Testis (tissue), 2 donors: ENCODE measurements at regions not wholly inside any gene's neighbourhood (a gene's known extent, or its start where the extent isn't known, plus 50 kb on each side); places are given as distances from the start of the nearest gene placed in this dataset.

ENCODE experiments used
- DNase-seq: peaks from one replicate; pipeline ENCODE4 v3.0.0-alpha.2; 2019
- H3K27ac ChIP-seq, 2 donors: fragments of 200-600 bp; sonication (generic); one replicate each; pipeline ENCODE4 v1.5.1; 2019
- H3K27me3 ChIP-seq: fragments of 200-600 bp; sonication (generic); one replicate; pipeline ENCODE4 v1.5.1; 2019
- H3K36me3 ChIP-seq: fragments of 200-600 bp; sonication (generic); one replicate; pipeline ENCODE4 v1.5.1; 2017; ENCODE audit warnings: low read depth; ENCODE audit errors: missing control alignments
- H3K4me1 ChIP-seq: fragments of 200-600 bp; sonication (generic); one replicate; pipeline ENCODE4 v1.5.1; 2019
- H3K4me3 ChIP-seq, 2 donors: fragments of 200-600 bp; sonication (generic); one replicate each; pipeline ENCODE4 v1.5.1; 2017 to 2019
- H3K9me3 ChIP-seq: fragments of 200-600 bp; sonication (generic); one replicate; pipeline ENCODE4 v1.5.1; 2017
- POLR2A ChIP-seq: fragments of 450-650 bp; IDR thresholded peaks from one replicate; pipeline ENCODE4 v1.6.1; 2017; ENCODE audit warnings: antibody characterized with exemption, mild to moderate bottlenecking, moderate library complexity
- WGBS, 2 donors: methylation state at CpG; one replicate each; pipeline ENCODE4 v1.1.5; 2018; 5-methylcytosine and 5-hydroxymethylcytosine counted together
- intact Hi-C: fragments of 100-400 bp; cut with DNase I; formaldehyde crosslinking; loops from one replicate; pipeline ENCODE4 v1.15.1; 2023; ENCODE audit warnings: low total_unique reads
- TF ChIP-seq, protein P1 (sequence below), 3 experiments: fragments of 450-650 bp in 2 of 3; fragments of 200-600 bp in 1 of 3; sonication (generic) in 1 of 3; IDR thresholded peaks; one replicate each; pipeline ENCODE4 v1.5.1; 2016 to 2019; ENCODE audit warnings: antibody characterized with exemption in 3 of 3, mild to moderate bottlenecking in 2 of 3, moderate library complexity in 1 of 3

DNA sequence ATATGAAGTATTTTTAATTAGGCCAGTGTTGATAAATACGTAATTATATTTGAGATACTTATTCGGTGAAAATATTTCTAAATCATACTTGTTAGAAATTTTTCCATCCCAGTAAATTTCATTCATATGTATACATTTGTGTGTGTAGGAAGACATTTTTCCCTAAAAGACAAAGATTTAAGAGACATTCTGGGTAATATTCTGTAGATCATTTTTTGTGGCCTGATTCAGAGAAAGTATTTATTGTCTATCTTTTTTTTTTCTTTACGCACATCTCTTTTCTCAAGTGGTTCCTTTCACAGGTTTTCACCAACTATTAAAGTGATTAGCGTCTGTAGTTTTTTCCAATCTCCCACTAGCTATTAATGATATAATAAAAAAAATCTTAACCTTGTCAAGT lies 224.1 kb downstream of the MEF2C start:
- 62 to 71% methylated on average over 4 of the region's 4 CpGs for WGBS, 2 donors
- intact Hi-C loops = no loop called here

DNA sequence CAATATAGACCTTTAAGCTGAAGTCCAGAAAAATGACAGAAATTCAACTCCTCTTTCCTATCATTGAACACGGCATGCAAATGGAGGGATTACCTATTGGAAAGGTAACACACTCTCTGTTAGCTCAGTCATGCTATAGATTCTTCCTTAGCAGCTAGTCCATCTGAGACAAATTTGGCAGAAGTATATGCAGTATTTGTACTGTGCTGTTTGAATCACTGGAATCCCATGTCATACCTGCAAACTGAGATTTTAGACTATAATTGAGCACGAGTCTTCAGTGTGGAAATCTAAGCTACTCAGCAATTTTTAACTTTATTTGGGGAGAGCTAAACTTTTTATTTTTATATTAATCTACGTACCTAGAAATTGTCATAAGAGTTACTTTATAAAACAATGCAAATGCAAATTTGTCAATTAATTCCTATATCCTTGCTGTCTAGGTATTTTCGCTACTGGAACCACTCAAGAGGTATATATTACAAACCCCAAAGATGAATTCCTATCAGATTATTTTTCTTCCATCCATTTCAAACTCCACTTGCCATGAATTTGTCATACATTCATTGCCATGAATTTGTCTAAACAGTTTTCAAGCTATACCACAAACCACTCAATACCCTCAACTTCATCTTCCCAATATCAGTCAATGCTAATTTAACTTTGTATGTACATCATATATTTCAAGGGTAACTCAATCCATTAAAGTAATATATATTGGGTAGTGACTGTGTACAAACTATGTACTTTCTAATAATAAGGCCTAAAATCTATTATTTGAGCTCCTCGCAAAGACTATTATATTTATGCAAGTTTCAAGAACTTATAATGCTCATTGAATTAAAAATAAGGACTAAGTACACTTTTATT lies 224.8 kb downstream of the MEF2C start:
- WGBS, 2 donors = 83 to 92% methylated on average over 5 of the region's 5 CpGs
- TF ChIP-seq POLR2A = no peak
- TF ChIP-seq, protein P1, sequence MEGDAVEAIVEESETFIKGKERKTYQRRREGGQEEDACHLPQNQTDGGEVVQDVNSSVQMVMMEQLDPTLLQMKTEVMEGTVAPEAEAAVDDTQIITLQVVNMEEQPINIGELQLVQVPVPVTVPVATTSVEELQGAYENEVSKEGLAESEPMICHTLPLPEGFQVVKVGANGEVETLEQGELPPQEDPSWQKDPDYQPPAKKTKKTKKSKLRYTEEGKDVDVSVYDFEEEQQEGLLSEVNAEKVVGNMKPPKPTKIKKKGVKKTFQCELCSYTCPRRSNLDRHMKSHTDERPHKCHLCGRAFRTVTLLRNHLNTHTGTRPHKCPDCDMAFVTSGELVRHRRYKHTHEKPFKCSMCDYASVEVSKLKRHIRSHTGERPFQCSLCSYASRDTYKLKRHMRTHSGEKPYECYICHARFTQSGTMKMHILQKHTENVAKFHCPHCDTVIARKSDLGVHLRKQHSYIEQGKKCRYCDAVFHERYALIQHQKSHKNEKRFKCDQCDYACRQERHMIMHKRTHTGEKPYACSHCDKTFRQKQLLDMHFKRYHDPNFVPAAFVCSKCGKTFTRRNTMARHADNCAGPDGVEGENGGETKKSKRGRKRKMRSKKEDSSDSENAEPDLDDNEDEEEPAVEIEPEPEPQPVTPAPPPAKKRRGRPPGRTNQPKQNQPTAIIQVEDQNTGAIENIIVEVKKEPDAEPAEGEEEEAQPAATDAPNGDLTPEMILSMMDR (IDR thresholded peaks at IDR 0.05) = no peak
- Histone ChIP-seq H3K9me3 (no peaks in the 10 kb centered on the region), H3K36me3 (no peaks in the 10 kb centered on the region), H3K4me1 (no peaks in the 10 kb centered on the region), H3K4me3 (no peak overlapping the region), H3K27me3 (no peaks in the 10 kb centered on the region), H3K27ac (no peak overlapping the region)
- no peak for DNase-seq
- intact Hi-C loops = no loop called here

More for the DNA sequence above, 224.1 kb downstream of the MEF2C start:
- DNase-seq = no peak
- Histone ChIP-seq H3K27me3 (no peaks in the 10 kb centered on the region), H3K4me1 (no peaks in the 10 kb centered on the region), H3K27ac (no peak overlapping the region), H3K9me3 (no peaks in the 10 kb centered on the region), H3K4me3 (no peak overlapping the region), H3K36me3 (no peaks in the 10 kb centered on the region)
- TF ChIP-seq, protein P1 (IDR thresholded peaks at IDR 0.05) = no peak

DNA sequence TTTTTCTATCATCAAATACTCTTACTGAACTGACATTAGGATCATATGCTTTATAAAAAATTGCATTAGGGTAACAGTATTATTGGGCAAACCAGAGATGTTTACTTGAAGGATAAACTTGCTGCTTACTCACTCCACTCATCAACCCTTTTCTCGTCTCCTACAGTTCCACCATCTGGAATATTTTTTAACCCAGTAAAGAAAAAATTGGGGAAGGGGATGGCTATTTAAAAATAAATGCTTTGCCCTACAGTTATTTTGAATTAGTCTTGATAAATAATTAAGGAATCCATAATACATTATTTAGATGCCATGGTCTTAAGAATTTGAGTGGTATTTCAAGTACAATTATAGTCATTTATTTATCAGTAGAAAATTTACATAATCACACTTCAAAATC lies 225.8 kb downstream of the MEF2C start:
- no peak for DNase-seq
- TF ChIP-seq, protein P1 (IDR thresholded peaks at IDR 0.05) = no peak
- TF ChIP-seq POLR2A = no peak

DNA sequence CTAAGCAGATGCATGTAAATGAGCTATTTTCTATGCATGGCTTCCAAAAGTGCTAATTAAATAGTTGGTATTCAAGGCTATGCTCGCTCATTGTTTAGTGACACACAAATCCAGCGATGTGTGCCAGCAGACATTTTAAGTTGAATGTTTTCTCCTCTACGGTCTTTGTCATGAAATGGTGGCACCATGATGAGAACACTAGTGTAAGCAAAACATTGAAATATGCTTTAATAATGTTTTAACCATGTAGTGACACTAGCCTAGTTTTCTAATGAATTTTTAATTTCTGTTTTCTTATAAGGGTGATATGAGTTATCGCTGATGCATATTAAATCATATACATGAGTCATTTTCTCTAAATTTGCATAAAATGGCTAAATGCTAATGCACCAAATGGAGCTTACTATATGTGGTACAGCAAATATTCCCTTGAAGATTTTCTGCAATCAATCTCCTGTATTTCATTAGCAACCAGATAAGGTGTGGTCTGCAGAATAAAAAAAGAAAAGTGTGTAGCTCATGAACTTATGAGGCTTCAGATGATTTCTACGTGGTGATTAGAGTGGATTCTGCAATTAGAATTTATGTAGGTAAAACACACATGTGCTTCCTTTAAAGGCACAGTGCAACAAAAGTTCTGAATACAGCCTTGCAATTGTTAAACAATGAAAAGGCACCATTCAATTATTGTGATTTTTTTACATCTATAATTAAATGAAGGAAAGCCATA lies 226.6 kb downstream of the MEF2C start:
- no peaks in the 10 kb centered on the region for H3K36me3 ChIP-seq
- no peak for DNase-seq
- no peak overlapping the region for H3K27ac ChIP-seq
- H3K9me3 ChIP-seq = no peaks in the 10 kb centered on the region
- TF ChIP-seq POLR2A = no peak
- TF ChIP-seq, protein P1 (IDR thresholded peaks at IDR 0.05) = no peak
- WGBS, 2 donors = 74 to 79% methylated on average over 5 of the region's 5 CpGs
- no peaks in the 10 kb centered on the region for H3K27me3 ChIP-seq
- intact Hi-C loops = no loop called here
- H3K4me1 ChIP-seq = no peaks in the 10 kb centered on the region
- no peak overlapping the region for H3K4me3 ChIP-seq

More for the DNA sequence above, 225.8 kb downstream of the MEF2C start:
- Histone ChIP-seq H3K4me1 (no peaks in the 10 kb centered on the region), H3K27ac (no peak overlapping the region), H3K27me3 (no peaks in the 10 kb centered on the region), H3K4me3 (no peak overlapping the region), H3K36me3 (no peaks in the 10 kb centered on the region), H3K9me3 (no peaks in the 10 kb centered on the region)
- intact Hi-C loops = no loop called here
- WGBS, 2 donors = 60 to 65% methylated on average over 1 of the region's 1 CpG
